ENCODE measurements at regions not wholly inside any gene's neighbourhood (a gene's known extent, or its start where the extent isn't known, plus 50 kb on each side); places are given as distances from the start of the nearest gene placed in this dataset.
"Not testable (repeated sequence)": the region's sequence is repeated elsewhere in the genome, so short reads cannot be mapped to it uniquely, and the experiment has no call there.

- no peak for ATAC-seq
- H3K4me1 Mint-ChIP-seq: no peaks in the 10 kb centered on the region
- peaks cover 3% of the 10 kb centered on the region for H3K9me3 Mint-ChIP-seq
- H3K27me3 Mint-ChIP-seq: no peaks in the 10 kb centered on the region
- H3K4me3 Mint-ChIP-seq: no peak overlapping the region
- H3K36me3 Mint-ChIP-seq: no peaks in the 10 kb centered on the region
- no peak overlapping the region for H3K27ac Mint-ChIP-seq
Measured at GRCh38 chr14:85852906-85853305, 323.0 kb downstream of the FLRT2 start.

DNA sequence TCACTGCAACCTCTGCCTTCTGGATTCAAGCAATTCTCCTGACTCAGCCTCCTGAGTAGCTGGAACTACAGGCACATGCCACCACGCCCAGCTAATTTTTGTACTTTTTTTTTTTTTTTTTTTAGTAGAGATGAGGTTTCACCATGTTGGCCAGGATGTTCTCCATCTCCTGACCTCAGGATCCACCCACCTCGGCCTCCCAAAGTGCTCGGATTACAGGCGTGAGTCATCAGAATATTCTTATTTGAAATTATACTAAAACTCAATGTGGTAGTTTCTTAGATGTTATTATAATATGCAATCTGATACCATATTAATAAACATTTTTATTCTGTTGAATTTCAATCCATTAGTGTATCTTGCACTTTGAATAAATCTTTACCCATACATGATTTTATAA is 322.2 kb downstream of the FLRT2 start:
- not testable (repeated sequence) for H3K27me3 Mint-ChIP-seq, ATAC-seq, H3K36me3 Mint-ChIP-seq, H3K4me3 Mint-ChIP-seq, H3K4me1 Mint-ChIP-seq, H3K27ac Mint-ChIP-seq, H3K9me3 Mint-ChIP-seq

- ATAC-seq, H3K4me3 Mint-ChIP-seq, H3K36me3 Mint-ChIP-seq, H3K4me1 Mint-ChIP-seq, H3K27ac Mint-ChIP-seq, H3K27me3 Mint-ChIP-seq, H3K9me3 Mint-ChIP-seq: not testable (repeated sequence)
Measured at GRCh38 chr14:85830549-85830948, 300.6 kb downstream of the FLRT2 start.

DNA sequence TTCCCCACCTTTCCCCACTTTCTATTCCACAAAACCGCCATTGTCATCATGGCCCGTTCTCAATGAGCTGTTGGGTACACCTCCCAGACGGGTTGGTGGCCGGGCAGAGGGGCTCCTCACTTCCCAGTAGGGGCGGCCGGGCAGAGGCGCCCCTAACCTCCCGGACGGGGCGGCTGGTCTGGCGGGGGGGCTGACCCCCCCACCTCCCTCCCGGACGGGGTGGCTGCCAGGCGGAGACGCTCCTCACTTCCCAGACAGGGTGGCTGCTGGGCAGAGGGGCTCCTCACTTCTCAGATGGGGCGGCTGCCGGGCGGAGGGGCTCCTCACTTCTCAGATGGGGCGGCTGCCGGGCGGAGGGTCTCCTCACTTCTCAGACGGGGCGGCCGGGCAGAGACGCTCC is 299.7 kb downstream of the FLRT2 start:
- not testable (repeated sequence) for H3K27me3 Mint-ChIP-seq, H3K4me3 Mint-ChIP-seq, ATAC-seq, H3K36me3 Mint-ChIP-seq, H3K27ac Mint-ChIP-seq, H3K9me3 Mint-ChIP-seq, H3K4me1 Mint-ChIP-seq

DNA sequence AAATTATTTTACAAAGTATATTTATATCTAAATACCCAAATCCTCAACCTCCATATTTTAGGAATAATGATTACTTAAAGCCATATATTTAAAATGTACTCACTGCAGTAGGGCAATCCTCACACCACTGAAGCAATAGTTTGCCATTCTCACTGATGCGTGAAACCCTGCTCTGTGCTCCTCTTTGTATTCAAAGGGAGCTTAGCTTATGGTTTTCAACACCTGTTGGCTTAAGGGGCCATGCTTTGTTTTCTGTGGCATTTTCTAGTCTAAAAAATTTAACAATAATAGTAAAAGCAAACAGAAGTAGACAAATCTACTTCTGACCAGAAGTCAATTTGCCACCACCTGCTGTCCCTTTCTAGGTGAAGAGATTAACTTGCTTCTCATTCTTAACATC is 294.6 kb downstream of the FLRT2 start:
- Mint-ChIP-seq H3K27me3 (no peaks in the 10 kb centered on the region), H3K4me3 (no peak overlapping the region), H3K27ac (no peak overlapping the region), H3K4me1 (no peaks in the 10 kb centered on the region), H3K9me3 (no peaks in the 10 kb centered on the region), H3K36me3 (no peaks in the 10 kb centered on the region)
- no peak for ATAC-seq

GRCh38 chr14:85822236-85822635 is 292.3 kb downstream of the FLRT2 start:
- Mint-ChIP-seq H3K27ac (no peak overlapping the region), H3K4me1 (no peaks in the 10 kb centered on the region), H3K27me3 (no peaks in the 10 kb centered on the region), H3K36me3 (no peaks in the 10 kb centered on the region), H3K9me3 (no peaks in the 10 kb centered on the region), H3K4me3 (no peak overlapping the region)
- ATAC-seq: no peak

- Mint-ChIP-seq H3K4me1 (no peaks in the 10 kb centered on the region), H3K4me3 (no peak overlapping the region), H3K9me3 (no peaks in the 10 kb centered on the region), H3K36me3 (no peaks in the 10 kb centered on the region), H3K27ac (no peak overlapping the region), H3K27me3 (no peaks in the 10 kb centered on the region)
- ATAC-seq: no peak
Measured at GRCh38 chr14:85817430-85817829, 287.5 kb downstream of the FLRT2 start.

DNA sequence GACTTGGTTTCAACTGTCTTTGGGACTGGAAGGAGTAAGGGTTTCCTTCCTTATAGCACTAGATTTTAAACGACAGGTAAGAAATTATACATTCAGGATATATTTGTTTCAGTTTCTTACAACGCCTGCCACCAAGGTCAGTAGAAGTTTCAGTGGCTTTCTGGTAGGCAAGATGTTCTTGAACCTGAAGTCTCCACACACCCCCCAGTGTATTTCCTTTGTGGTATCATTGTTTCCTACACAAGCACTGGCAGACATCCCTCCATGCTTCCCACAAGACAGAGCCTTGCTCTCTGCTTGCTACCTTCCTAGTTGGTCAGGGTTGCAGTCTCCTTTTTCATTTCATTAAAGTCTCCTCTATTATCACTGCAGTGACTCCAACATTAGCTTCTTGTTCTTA is 283.1 kb downstream of the FLRT2 start:
- Mint-ChIP-seq H3K4me3 (no peak overlapping the region), H3K27me3 (no peaks in the 10 kb centered on the region), H3K36me3 (no peaks in the 10 kb centered on the region), H3K27ac (no peak overlapping the region), H3K9me3 (no peaks in the 10 kb centered on the region), H3K4me1 (no peaks in the 10 kb centered on the region)
- no peak for ATAC-seq

DNA sequence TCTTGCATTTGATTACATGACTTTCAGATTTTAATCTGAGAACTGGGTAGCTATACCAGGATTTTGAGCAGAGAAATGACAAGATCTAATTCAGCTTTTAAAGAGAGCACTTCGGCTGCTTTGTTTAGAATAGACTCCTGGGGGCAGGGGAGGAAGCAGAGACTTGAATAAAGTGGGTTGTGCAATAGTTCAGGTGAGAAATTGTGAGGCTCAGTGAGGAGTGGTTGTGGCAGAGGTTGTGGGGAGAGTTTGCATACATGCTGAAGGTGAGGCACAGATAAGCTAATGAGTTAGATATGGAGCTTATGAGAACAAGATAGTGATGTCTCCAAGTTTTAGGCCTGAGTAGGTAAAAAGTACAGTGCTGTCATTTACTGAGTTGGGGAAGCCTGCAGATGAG is 281.4 kb downstream of the FLRT2 start:
- H3K27me3 Mint-ChIP-seq: no peaks in the 10 kb centered on the region
- no peak overlapping the region for H3K27ac Mint-ChIP-seq
- H3K36me3 Mint-ChIP-seq: no peaks in the 10 kb centered on the region
- H3K4me1 Mint-ChIP-seq: no peaks in the 10 kb centered on the region
- no peak for ATAC-seq
- peaks cover 3% of the 10 kb centered on the region for H3K9me3 Mint-ChIP-seq
- H3K4me3 Mint-ChIP-seq: no peak overlapping the region

DNA sequence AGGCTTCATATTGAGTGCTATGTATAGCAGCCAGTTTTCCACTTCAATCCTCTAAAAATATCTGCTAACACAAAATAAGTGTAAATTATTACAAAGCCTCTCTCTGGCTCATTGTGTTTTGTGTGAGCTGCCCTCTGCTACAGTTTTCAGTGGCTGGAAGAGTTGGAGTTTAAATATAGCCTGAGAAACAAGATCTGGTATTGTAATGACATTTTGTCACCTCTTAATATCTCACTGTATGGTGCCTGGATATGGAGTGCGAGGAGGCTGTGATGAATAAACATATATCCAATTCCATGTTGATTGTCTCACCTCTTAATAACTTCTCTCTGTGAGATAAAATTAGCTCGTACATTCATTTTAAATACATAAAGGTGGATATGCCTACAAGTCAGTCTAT is 269.7 kb downstream of the FLRT2 start:
- no peaks in the 10 kb centered on the region for H3K4me1 Mint-ChIP-seq
- ATAC-seq: no peak
- H3K36me3 Mint-ChIP-seq: no peaks in the 10 kb centered on the region
- no peak overlapping the region for H3K27ac Mint-ChIP-seq
- peaks cover 4% of the 10 kb centered on the region for H3K9me3 Mint-ChIP-seq
- no peak overlapping the region for H3K4me3 Mint-ChIP-seq
- no peaks in the 10 kb centered on the region for H3K27me3 Mint-ChIP-seq

DNA sequence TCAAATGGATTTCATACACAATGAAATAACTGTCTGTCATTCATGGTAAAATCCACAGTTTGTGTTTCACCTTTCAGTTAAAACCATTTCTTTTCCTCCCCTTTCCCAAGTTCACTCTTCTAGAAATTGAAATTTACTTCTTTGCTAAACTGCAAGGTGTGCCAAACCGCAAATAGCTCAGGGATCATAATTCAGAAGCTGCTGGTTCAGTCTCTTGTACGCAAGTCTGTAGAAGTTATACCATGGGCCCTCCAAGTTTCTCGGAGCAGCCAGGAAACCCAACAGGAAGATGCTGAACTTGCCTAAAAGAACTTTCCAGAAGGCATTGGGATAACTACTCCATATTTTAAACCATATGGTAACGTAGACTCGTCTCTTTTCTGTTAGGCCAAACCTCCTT is 268.9 kb downstream of the FLRT2 start:
- no peaks in the 10 kb centered on the region for H3K36me3 Mint-ChIP-seq
- no peaks in the 10 kb centered on the region for H3K4me1 Mint-ChIP-seq
- no peak overlapping the region for H3K27ac Mint-ChIP-seq
- ATAC-seq: no peak
- H3K27me3 Mint-ChIP-seq: no peaks in the 10 kb centered on the region
- H3K9me3 Mint-ChIP-seq: peaks cover 4% of the 10 kb centered on the region
- no peak overlapping the region for H3K4me3 Mint-ChIP-seq

GRCh38 chr14:85793533-85793932 is 263.6 kb downstream of the FLRT2 start:
- H3K4me1 Mint-ChIP-seq: no peaks in the 10 kb centered on the region
- no peaks in the 10 kb centered on the region for H3K36me3 Mint-ChIP-seq
- ATAC-seq: no peak
- H3K27ac Mint-ChIP-seq: no peak overlapping the region
- no peaks in the 10 kb centered on the region for H3K27me3 Mint-ChIP-seq
- no peak overlapping the region for H3K4me3 Mint-ChIP-seq
- no peaks in the 10 kb centered on the region for H3K9me3 Mint-ChIP-seq

DNA sequence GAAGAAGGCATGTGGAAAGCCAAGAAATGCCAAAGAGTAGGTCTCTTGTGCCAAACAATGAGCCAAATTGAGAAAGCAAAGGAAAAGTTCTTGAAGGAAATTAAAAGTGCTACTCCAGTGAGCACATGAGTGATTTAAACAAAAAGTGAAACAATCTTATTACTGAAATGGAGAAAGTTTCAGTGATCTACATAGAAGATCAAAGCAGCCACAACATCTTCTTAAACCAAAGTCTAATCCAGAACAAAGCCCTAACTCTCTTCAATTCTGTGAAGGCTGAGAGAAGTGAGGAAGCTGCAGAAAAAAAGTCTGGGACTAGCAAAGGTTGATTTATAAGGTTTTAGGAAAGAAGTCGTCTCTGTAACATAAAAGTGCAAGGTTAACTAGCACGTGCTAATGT is 259.6 kb downstream of the FLRT2 start:
- Mint-ChIP-seq H3K36me3 (no peaks in the 10 kb centered on the region), H3K4me3 (no peak overlapping the region), H3K4me1 (no peaks in the 10 kb centered on the region), H3K27me3 (no peaks in the 10 kb centered on the region), H3K9me3 (no peaks in the 10 kb centered on the region), H3K27ac (no peak overlapping the region)
- ATAC-seq: no peak

GRCh38 chr14:85788470-85789233 is 258.7 kb downstream of the FLRT2 start:
- Mint-ChIP-seq H3K4me3 (no peak overlapping the region), H3K27me3 (no peaks in the 10 kb centered on the region), H3K27ac (no peak overlapping the region), H3K36me3 (no peaks in the 10 kb centered on the region), H3K4me1 (no peaks in the 10 kb centered on the region), H3K9me3 (no peaks in the 10 kb centered on the region)
- no peak for ATAC-seq

- Mint-ChIP-seq H3K27me3 (no peaks in the 10 kb centered on the region), H3K27ac (no peak overlapping the region), H3K9me3 (no peaks in the 10 kb centered on the region), H3K4me3 (no peak overlapping the region), H3K36me3 (no peaks in the 10 kb centered on the region), H3K4me1 (no peaks in the 10 kb centered on the region)
- ATAC-seq: no peak
Measured at GRCh38 chr14:85766295-85766694, 236.4 kb downstream of the FLRT2 start.

DNA sequence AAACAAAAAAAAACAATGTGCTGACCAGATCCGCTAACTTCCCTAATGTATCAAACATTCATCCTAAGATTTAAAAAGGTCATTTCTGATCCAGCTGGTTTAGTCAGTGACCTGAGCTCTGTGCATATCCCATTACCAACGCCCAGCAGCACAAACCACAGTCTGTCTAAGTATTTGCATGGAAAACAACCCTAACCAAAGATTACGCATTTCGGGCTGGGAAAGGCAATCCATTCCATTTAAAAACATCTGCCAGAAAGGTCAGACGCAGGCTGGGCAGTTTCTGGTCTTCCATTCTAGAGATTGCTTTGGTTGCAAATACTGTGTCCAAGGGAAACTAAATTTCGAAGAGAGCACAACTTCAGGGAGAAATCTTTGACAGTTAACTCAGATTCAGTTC is 234.9 kb downstream of the FLRT2 start:
- H3K4me3 Mint-ChIP-seq: no peak overlapping the region
- no peaks in the 10 kb centered on the region for H3K27me3 Mint-ChIP-seq
- ATAC-seq: no peak
- no peaks in the 10 kb centered on the region for H3K4me1 Mint-ChIP-seq
- no peaks in the 10 kb centered on the region for H3K36me3 Mint-ChIP-seq
- H3K27ac Mint-ChIP-seq: no peak overlapping the region
- H3K9me3 Mint-ChIP-seq: no peaks in the 10 kb centered on the region

DNA sequence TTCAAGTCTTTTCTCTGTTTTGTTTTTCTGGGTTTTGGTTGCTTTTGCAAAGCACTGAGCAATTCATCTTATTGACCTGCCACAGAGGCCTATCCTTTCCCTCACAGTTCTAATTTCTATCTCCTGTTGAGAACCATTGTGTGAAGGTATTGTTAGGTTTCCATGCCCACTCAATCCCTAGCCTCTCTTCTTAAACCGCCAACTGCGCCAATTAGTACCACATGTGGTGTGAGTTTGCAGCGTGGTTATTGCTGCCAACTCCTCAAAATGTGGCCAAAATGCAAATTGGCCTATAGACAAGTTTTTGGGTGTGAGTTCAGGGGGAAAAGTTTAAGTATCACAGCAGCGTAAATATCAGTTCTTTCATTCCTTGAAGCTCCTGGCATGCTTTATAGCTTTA is 232.6 kb downstream of the FLRT2 start:
- Mint-ChIP-seq H3K4me3 (no peak overlapping the region), H3K9me3 (no peaks in the 10 kb centered on the region), H3K36me3 (no peaks in the 10 kb centered on the region), H3K27me3 (no peaks in the 10 kb centered on the region), H3K27ac (no peak overlapping the region), H3K4me1 (no peaks in the 10 kb centered on the region)
- ATAC-seq: no peak

Measured in stimulated activated memory B cell treated with anti-CD40 and anti-IgM and Interleukin-4, amounts not matched to agents 10 μg/mL and 1 μg/mL and 100 μg/mL, for 72 hours (primary cell).